HG02981 (cell line): ENCODE measurements at regions not wholly inside any gene's neighbourhood (a gene's known extent, or its start where the extent isn't known, plus 50 kb on each side); places are given as distances from the start of the nearest gene placed in this dataset.

Experiments used
- ATAC-seq: cut with Tn5 transposase; IDR thresholded peaks from one replicate; pipeline ENCODE4 v1.9.1; 2021; ENCODE audit warnings: mild to moderate bottlenecking, moderate library complexity; ENCODE audit not compliant: unreplicated experiment

GRCh38 chr3:105923140-105923539 lies 54.3 kb upstream of the CBLB start:
- ATAC-seq: no peak

GRCh38 chr3:105927741-105928140 lies 58.9 kb upstream of the CBLB start:
- no peak for ATAC-seq

- no peak for ATAC-seq
Observed at GRCh38 chr3:105930733-105931132, 61.9 kb upstream of the CBLB start.

- no peak for ATAC-seq
Observed at GRCh38 chr3:105931500-105931899, 62.7 kb upstream of the CBLB start.

- no peak for ATAC-seq
Observed at GRCh38 chr3:105933871-105934270, 65.1 kb upstream of the CBLB start.

GRCh38 chr3:105938101-105938500 lies 69.3 kb upstream of the CBLB start:
- ATAC-seq: no peak

GRCh38 chr3:105938806-105939205 lies 70.0 kb upstream of the CBLB start:
- ATAC-seq: no peak

- ATAC-seq: no peak
Observed at GRCh38 chr3:105944276-105944675, 75.5 kb upstream of the CBLB start.

- no peak for ATAC-seq
Observed at GRCh38 chr3:105944721-105945120, 75.9 kb upstream of the CBLB start.

GRCh38 chr3:105948101-105948500 lies 79.3 kb upstream of the CBLB start:
- ATAC-seq: no peak

- ATAC-seq: no peak
Observed at GRCh38 chr3:105950881-105951600, 82.2 kb upstream of the CBLB start.

GRCh38 chr3:105953831-105954230 lies 85.0 kb upstream of the CBLB start:
- no peak for ATAC-seq

GRCh38 chr3:105956306-105956705 lies 87.5 kb upstream of the CBLB start:
- ATAC-seq: no peak

- ATAC-seq: no peak
Observed at GRCh38 chr3:105957722-105958121, 88.9 kb upstream of the CBLB start.

- ATAC-seq: no peak
Observed at GRCh38 chr3:105958237-105959000, 89.6 kb upstream of the CBLB start.

GRCh38 chr3:105959851-105960250 lies 91.0 kb upstream of the CBLB start:
- ATAC-seq: no peak

- no peak for ATAC-seq
Observed at GRCh38 chr3:105960381-105960780, 91.6 kb upstream of the CBLB start.

GRCh38 chr3:105963161-105963560 lies 94.3 kb upstream of the CBLB start:
- no peak for ATAC-seq

GRCh38 chr3:105965384-105965783 lies 96.6 kb upstream of the CBLB start:
- no peak for ATAC-seq

- ATAC-seq: no peak
Observed at GRCh38 chr3:105967117-105967516, 98.3 kb upstream of the CBLB start.

GRCh38 chr3:105970283-105970682 lies 101.5 kb upstream of the CBLB start:
- no peak for ATAC-seq

GRCh38 chr3:105972069-105972468 lies 103.3 kb upstream of the CBLB start:
- no peak for ATAC-seq
